GM12875 (cell line): ENCODE measurements at regions not wholly inside any gene's neighbourhood (a gene's known extent, or its start where the extent isn't known, plus 50 kb on each side); places are given as distances from the start of the nearest gene placed in this dataset.
"Not testable (repeated sequence)": the region's sequence is repeated elsewhere in the genome, so short reads cannot be mapped to it uniquely, and the experiment has no call there.

ENCODE experiments used
- H3K4me3 ChIP-seq: one replicate; pipeline ENCODE4 v1.5.1; 2011; ENCODE audit warnings: low read depth, low read length, control low read depth
- CTCF ChIP-seq: IDR thresholded peaks from 2 replicates; pipeline ENCODE4 v1.5.1; 2011; ENCODE audit warnings: low read depth, mild to moderate bottlenecking, control low read depth, inconsistent platforms, low read length, moderate library complexity, borderline replicate concordance; ENCODE audit not compliant: insufficient read depth

- TF ChIP-seq CTCF, result no peak
- no peak overlapping the region for H3K4me3 ChIP-seq
Observed at GRCh38 chr4:75327804-75328512, 186.2 kb downstream of the RCHY1 start.

GRCh38 chr4:75325318-75325979, 188.8 kb downstream of the RCHY1 start:
- no peak overlapping the region for H3K4me3 ChIP-seq
- no peak for TF ChIP-seq CTCF

GRCh38 chr4:75321484-75321883, 192.7 kb downstream of the RCHY1 start:
- no peak for TF ChIP-seq CTCF
- H3K4me3 ChIP-seq, result no peak overlapping the region

GRCh38 chr4:75317641-75318040, 196.6 kb downstream of the RCHY1 start:
- not testable (repeated sequence) for H3K4me3 ChIP-seq

GRCh38 chr4:75308049-75308448, 206.2 kb downstream of the RCHY1 start:
- no peak overlapping the region for H3K4me3 ChIP-seq
- TF ChIP-seq CTCF, result no peak

- TF ChIP-seq CTCF, result no peak
- no peak overlapping the region for H3K4me3 ChIP-seq
Observed at GRCh38 chr4:75306506-75306905, 207.7 kb downstream of the RCHY1 start.

- no peak overlapping the region for H3K4me3 ChIP-seq
- TF ChIP-seq CTCF, result no peak
Observed at GRCh38 chr4:75302648-75303047, 211.6 kb downstream of the RCHY1 start.
